NCI-H82 treated with DMSO at 0.1 percent for 48 hours (cell line): ENCODE measurements at regions not wholly inside any gene's neighbourhood (a gene's known extent, or its start where the extent isn't known, plus 50 kb on each side); places are given as distances from the start of the nearest gene placed in this dataset.

Source experiments
- DNase-seq: peaks from one replicate; lab custom pipeline; 2025; ENCODE audit not compliant: unreplicated experiment; lab: John Stamatoyannopoulos, UW

DNA sequence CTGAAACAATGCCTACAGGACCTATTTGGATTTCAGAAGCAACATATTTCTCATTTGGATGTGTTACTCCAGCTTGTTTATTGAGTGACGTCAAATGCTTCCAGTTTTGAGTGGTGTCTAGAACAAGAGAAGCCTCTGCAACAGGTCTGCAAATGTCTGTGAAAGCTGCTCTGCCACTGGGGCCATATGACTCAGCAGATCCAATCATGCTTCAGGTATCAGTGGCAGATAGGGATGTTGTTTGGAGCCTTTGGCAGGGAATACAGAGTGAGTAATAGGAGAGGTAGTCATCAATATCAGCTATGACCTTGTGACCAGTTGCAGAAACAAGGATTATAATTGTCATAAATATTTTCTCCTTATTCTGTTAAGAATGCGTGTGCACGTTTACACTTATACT lies 141.1 kb upstream of the ZXDA start:
- DNase-seq, result no peak

DNA sequence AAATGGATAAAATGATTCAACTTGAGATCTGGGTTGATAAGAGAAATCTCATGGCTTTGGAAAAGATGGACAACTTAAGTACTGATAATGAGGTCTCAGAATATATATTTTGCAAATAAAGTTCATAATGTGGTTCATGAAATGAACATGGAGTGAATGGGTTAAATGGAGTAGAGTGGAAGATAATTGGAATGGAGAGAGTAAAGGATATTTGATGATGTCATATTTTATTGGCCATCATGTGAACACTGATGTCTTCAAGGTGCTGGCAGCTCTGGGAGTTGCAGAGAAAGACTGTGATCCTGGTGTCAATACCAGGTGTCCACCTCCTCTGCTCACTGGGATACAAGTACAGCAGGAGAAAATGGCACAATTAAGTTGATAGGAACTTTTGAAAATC lies 133.9 kb upstream of the ZXDA start:
- DNase-seq, result no peak

DNA sequence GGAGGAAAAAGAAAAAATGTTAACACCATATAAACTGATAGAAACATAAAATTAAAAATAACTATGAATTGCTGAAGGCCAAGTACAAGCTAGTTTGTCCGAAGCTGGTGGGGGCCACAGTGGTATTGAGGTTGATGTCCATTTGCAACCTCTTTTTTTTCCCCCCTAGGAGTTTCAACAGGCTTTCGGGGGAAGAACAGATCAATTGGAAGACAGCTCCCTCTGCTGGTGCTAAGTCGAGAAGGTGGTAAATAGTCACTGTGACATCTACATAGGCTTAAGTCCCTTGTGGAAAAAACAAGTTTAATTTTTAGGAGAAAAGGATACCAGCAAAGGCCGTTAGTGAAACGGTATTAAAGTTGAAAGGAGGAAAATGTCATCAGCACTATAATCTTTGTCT lies 115.7 kb upstream of the ZXDA start:
- DNase-seq, result peak; percentile 40

DNA sequence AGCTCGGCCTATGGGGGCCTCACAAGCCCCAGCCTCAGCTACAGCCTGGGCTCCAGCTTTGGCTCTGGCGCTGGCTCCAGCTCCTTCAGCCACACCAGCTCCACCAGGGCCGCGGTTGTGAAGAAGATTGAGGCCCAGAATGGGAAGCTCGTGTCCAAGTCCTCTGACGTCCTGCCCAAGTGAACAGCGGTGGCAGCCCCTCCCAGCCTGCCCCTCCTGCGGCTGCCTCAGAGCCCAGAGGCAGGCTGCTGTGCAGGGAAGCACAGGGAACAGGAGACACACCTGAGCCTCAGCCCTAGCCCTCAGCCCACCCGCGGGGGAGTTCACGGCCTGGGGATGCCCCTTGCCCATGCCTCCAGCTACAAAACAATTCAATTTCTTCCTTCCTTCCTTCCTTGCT lies 75.7 kb upstream of the ZXDA start:
- DNase-seq, result no peak

DNA sequence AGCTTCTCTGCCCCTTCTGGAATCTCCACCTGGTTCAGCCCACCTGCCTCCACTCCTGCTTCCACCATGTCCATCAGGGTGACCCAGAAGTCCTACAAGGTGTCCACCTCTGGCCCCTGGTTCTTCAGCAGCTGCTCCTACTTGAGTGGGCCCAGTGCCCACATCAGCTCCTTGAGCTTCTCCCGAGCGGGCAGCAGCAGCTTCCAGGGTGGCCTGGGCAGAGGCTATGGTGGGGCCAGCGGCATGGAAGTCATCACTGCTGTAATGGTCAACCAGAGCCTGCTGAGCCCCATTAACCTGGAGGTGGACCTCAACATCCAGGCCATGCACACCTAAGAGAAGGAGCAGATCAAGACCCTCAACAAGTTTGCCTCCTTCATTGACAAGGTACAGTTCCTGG lies 74.4 kb upstream of the ZXDA start:
- DNase-seq, result no peak

DNA sequence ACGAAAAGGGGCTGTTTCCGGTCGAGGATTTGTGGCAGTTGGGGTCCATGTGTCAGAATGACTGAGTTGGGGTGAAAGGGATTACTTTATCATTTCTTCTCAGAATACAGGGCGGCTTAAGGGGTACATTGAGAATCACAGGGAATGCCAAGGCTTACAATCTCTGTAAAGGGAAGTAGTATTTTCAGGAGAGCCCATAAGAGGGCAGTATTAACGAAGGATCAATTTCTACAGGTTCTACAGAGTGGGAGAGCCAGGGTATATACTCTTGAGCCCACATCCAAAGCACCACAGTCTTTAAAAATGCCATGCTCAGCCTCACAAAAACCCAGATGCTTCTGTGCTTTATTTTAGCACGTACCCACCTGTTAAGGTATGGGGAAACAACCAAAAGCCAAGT lies 67.7 kb upstream of the ZXDA start:
- no peak for DNase-seq

DNA sequence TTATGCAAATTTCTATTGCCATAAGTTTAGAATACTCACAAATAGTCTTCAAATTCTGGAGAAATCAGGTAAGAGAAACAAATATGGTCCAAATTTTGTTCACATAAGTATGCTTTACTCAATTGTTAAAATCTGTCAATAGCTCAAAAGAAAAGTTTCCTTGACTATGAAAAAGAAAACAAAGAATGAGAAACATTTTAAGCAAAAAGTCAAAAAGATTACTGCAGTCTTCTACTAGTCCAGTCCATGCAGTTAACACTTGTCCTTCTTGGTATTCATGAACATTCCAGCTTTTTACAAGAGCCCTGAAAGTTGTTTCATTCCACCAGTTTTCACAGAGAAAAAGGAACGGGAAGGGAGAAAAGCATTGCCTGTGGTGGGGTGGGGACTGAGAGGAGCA lies 54.7 kb upstream of the ZXDA start:
- DNase-seq, result no peak
